ENCODE measurements at regions not wholly inside any gene's neighbourhood (a gene's known extent, or its start where the extent isn't known, plus 50 kb on each side); places are given as distances from the start of the nearest gene placed in this dataset.

GRCh38 chr7:131869169-131869844 is 312.9 kb upstream of the PODXL start:
- no peak for ATAC-seq
- no peak for DNase-seq
- Histone ChIP-seq H3K27ac (no peak overlapping the region), H3K9me3 (no peaks in the 10 kb centered on the region), H3K27me3 (peaks cover 0 to 46% (median 8%) of the 10 kb centered on the region in 7 donors), H3K36me3 (no peaks in the 10 kb centered on the region), H3K4me1 (no peaks in the 10 kb centered on the region), H3K4me3 (no peak overlapping the region)
- intact Hi-C loops (cut with DNase I) = no loop called here
- no peak for TF ChIP-seq CTCF (IDR thresholded peaks at IDR 0.05)
- 50 to 58% methylated on average over 3 of the region's 3 CpGs for WGBS, 2 donors

DNA sequence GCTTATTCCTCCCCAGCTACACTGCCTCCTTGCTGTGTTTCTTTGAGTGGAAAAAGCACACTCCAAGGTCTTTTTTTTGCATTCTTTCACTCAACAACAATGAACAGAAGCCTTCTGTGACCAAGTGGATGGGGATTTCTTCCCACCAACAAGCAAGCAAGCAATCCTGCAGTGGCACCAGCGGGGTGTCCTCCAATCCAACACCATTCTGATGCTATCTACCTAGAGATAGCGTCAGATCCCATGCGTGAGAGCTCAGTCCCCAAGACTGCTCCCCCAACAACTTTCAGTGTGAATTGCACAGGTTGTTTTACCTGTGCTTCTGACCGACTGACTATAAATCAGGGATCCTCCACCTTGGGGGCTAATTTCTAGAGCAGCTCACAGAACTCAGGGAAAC is 311.0 kb upstream of the PODXL start:
- no peak overlapping the region for H3K4me3 ChIP-seq
- H3K27me3 ChIP-seq = peaks cover 0 to 35% (median 8%) of the 10 kb centered on the region in 7 donors
- H3K4me1 ChIP-seq = peaks cover 0 to 2% (median 0%) of the 10 kb centered on the region in 9 donors
- intact Hi-C loops (cut with DNase I) = no loop called here
- 55 to 70% methylated on average over 4 of the region's 4 CpGs for WGBS, 2 donors
- H3K27ac ChIP-seq = no peak overlapping the region
- H3K36me3 ChIP-seq = no peaks in the 10 kb centered on the region
- ATAC-seq (no peak), DNase-seq (no peak)
- no peaks in the 10 kb centered on the region for H3K9me3 ChIP-seq
- TF ChIP-seq CTCF (IDR thresholded peaks at IDR 0.05) = no peak

DNA sequence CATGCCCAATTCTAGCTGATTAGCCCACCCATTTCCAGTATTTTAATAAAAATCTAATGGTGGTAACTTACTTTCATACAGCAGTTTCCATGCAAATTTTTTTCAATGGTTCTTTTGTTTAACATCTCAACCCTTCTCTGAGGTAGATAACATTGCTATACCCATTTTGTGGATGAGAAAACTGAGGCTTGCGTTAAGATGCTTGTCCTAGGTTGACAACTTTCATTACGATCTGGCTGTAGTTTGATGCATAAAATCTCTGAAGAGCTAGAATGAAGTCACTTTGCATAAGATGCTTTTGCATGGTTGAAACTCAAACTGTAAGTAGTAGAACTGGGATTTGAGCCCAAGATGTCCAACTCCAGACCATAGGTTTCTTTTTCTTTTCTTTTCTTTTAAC is 309.5 kb upstream of the PODXL start:
- Histone ChIP-seq H3K4me1 (peaks cover 0 to 11% (median 0%) of the 10 kb centered on the region in 9 donors), H3K27ac (no peak overlapping the region), H3K36me3 (no peaks in the 10 kb centered on the region), H3K27me3 (peaks cover 0 to 21% (median 9%) of the 10 kb centered on the region in 7 donors), H3K4me3 (no peak overlapping the region), H3K9me3 (no peaks in the 10 kb centered on the region)
- ATAC-seq (no peak), DNase-seq (no peak)
- TF ChIP-seq CTCF (IDR thresholded peaks at IDR 0.05) = no peak
- 90 to 91% methylated on average over 2 of the region's 2 CpGs for WGBS, 2 donors
- intact Hi-C loops (cut with DNase I) = no loop called here

DNA sequence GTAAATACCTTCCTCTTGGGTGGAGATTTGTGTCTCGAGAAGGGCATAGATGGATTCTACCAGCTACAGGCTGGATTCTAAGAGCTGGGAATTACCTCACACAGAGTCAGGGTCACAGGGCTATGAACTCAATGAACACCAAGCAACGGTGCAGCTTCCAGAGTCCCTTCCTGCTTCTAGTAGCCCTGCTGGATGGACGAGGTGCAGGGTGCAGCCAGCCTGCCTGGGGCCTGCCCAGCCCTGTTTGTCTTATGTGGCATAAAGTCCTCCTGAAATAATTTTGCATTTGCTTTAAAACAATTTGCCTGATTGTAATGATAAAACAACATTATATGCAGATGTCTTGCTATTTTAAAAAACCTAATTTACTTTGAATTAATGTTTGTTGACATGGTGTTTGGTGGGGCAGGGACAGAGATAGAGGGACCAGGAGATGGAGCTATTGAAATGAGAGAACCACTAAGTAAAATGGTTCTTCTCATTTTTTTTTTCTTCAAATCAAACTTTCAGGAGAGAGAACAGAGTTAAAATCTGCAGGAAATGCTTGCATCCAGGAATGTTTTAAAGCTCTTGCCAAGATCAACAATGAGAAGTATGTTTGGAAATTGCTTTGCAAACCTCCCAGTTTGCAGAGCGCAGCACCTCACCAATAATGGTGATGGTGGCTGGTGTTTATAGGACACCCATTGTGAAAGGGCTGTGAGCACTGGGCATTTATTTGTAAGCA is 305.4 kb upstream of the PODXL start:
- Histone ChIP-seq H3K4me3 (no peak overlapping the region), H3K27me3 (peaks cover 0 to 23% (median 0%) of the 10 kb centered on the region in 7 donors), H3K4me1 (peaks cover 0 to 11% (median 0%) of the 10 kb centered on the region in 9 donors), H3K36me3 (no peaks in the 10 kb centered on the region), H3K27ac (no peak overlapping the region), H3K9me3 (no peaks in the 10 kb centered on the region)
- no peak for TF ChIP-seq CTCF (IDR thresholded peaks at IDR 0.05)
- WGBS, 2 donors = 44 to 61% methylated on average over 4 of the region's 4 CpGs
- ATAC-seq (no peak), DNase-seq (no peak)
- intact Hi-C loops (cut with DNase I) = no loop called here
